ENCODE measurements at regions not wholly inside any gene's neighbourhood (a gene's known extent, or its start where the extent isn't known, plus 50 kb on each side); places are given as distances from the start of the nearest gene placed in this dataset.

GRCh38 chr4:38325629-38325913 is 338.4 kb upstream of the KLF3 start:
- intact Hi-C loops (cut with DNase I): no loop called here

GRCh38 chr4:38326499-38326898 is 337.5 kb upstream of the KLF3 start:
- no peak for DNase-seq (ENCODE audit: low spot score in 2 of 2)
- no peaks in the 10 kb centered on the region for H3K36me3 ChIP-seq
- intact Hi-C loops (cut with DNase I): no loop called here

More at GRCh38 chr4:38325629-38325913, 338.4 kb upstream of the KLF3 start:
- Histone ChIP-seq H3K36me3 (no peaks in the 10 kb centered on the region), H3K27ac (no peak overlapping the region), H3K27me3 (no peaks in the 10 kb centered on the region), H3K4me3 (no peak overlapping the region), H3K9me3 (no peaks in the 10 kb centered on the region), H3K4me1 (no peaks in the 10 kb centered on the region)
- DNase-seq (ENCODE audit: low spot score in 2 of 2): no peak
- TF ChIP-seq CTCF (IDR thresholded peaks at IDR 0.05): no peak

GRCh38 chr4:38327174-38327573 is 336.8 kb upstream of the KLF3 start:
- no peak for TF ChIP-seq CTCF (IDR thresholded peaks at IDR 0.05)
- Histone ChIP-seq H3K4me3 (no peak overlapping the region), H3K36me3 (no peaks in the 10 kb centered on the region), H3K27ac (no peak overlapping the region), H3K27me3 (no peaks in the 10 kb centered on the region), H3K9me3 (no peaks in the 10 kb centered on the region), H3K4me1 (no peaks in the 10 kb centered on the region)
- intact Hi-C loops (cut with DNase I): no loop called here
- DNase-seq (ENCODE audit: low spot score in 2 of 2): no peak

More at GRCh38 chr4:38326499-38326898, 337.5 kb upstream of the KLF3 start:
- Histone ChIP-seq H3K9me3 (no peaks in the 10 kb centered on the region), H3K27ac (no peak overlapping the region), H3K27me3 (no peaks in the 10 kb centered on the region), H3K4me3 (no peak overlapping the region), H3K4me1 (no peaks in the 10 kb centered on the region)
- no peak for TF ChIP-seq CTCF (IDR thresholded peaks at IDR 0.05)

- DNase-seq (ENCODE audit: low spot score in 2 of 2): no peak
- no peak overlapping the region for H3K4me3 ChIP-seq
- H3K27ac ChIP-seq: no peak overlapping the region
- no peaks in the 10 kb centered on the region for H3K36me3 ChIP-seq
- H3K9me3 ChIP-seq: no peaks in the 10 kb centered on the region
- TF ChIP-seq CTCF (IDR thresholded peaks at IDR 0.05): no peak
- intact Hi-C loops (cut with DNase I): no loop called here
- no peaks in the 10 kb centered on the region for H3K27me3 ChIP-seq
- H3K4me1 ChIP-seq: no peaks in the 10 kb centered on the region
Measured at GRCh38 chr4:38328989-38329729, 334.8 kb upstream of the KLF3 start.

- DNase-seq (ENCODE audit: low spot score in 2 of 2): no peak
- TF ChIP-seq CTCF (IDR thresholded peaks at IDR 0.05): no peak
- H3K4me3 ChIP-seq: no peak overlapping the region
- H3K27ac ChIP-seq: no peak overlapping the region
- no peaks in the 10 kb centered on the region for H3K36me3 ChIP-seq
- no peaks in the 10 kb centered on the region for H3K4me1 ChIP-seq
- no peaks in the 10 kb centered on the region for H3K27me3 ChIP-seq
- H3K9me3 ChIP-seq: no peaks in the 10 kb centered on the region
- intact Hi-C loops (cut with DNase I): no loop called here
Measured at GRCh38 chr4:38330321-38330720, 333.7 kb upstream of the KLF3 start.

GRCh38 chr4:38330936-38331335 is 333.1 kb upstream of the KLF3 start:
- intact Hi-C loops (cut with DNase I): no loop called here
- no peak overlapping the region for H3K27ac ChIP-seq
- no peak for DNase-seq (ENCODE audit: low spot score in 2 of 2)
- no peak overlapping the region for H3K4me3 ChIP-seq
- H3K4me1 ChIP-seq: no peaks in the 10 kb centered on the region
- no peak for TF ChIP-seq CTCF (IDR thresholded peaks at IDR 0.05)
- H3K27me3 ChIP-seq: no peaks in the 10 kb centered on the region
- H3K9me3 ChIP-seq: no peaks in the 10 kb centered on the region
- H3K36me3 ChIP-seq: no peaks in the 10 kb centered on the region

All from ascending aorta (tissue), 2 donors.